GM21723 (cell line): ENCODE measurements at regions not wholly inside any gene's neighbourhood (a gene's known extent, or its start where the extent isn't known, plus 50 kb on each side); places are given as distances from the start of the nearest gene placed in this dataset.

Source experiments
- ATAC-seq: cut with Tn5 transposase; IDR thresholded peaks from one replicate; pipeline ENCODE4 v1.9.1; 2021; ENCODE audit warnings: mild to moderate bottlenecking, moderate library complexity; ENCODE audit not compliant: unreplicated experiment

DNA sequence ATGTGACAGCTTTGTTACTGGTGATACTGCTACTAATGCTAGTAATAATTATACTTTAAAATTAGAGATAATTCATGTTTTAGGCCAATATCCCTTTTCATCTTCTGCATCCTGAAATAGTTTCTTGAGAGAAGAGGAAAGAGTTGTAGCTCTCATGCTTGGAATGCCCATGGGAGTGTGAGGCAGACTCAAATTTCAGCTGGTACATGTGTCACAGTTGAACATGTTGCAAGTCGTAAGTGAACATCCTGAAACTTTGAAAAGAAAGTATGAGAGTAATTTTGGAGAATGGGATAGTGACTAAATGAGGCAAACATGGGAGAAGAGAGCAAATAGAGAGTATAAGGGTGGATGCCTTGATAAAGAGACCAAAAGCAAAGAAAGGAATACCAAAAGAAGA is 168.0 kb downstream of the TMTC3 start:
- no peak for ATAC-seq

DNA sequence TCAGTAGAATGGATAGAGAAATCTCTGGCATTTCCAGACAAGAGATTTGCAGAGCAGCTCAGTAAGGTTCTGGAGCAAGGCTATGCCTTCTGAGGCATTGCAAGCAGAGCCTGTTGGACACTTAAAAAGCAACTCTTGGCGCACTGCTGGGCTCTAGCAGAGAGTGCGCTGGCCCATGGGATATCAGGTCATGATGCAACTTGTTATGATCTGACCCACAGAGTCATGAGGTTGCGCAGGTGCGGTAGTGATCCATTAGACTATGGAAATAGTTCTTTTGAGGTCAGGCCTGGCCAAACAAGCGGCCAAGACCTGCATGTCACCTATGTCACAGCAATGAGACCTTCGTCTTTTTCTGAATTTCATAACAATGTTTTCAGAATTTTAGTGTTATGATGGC is 168.6 kb downstream of the TMTC3 start:
- no peak for ATAC-seq

DNA sequence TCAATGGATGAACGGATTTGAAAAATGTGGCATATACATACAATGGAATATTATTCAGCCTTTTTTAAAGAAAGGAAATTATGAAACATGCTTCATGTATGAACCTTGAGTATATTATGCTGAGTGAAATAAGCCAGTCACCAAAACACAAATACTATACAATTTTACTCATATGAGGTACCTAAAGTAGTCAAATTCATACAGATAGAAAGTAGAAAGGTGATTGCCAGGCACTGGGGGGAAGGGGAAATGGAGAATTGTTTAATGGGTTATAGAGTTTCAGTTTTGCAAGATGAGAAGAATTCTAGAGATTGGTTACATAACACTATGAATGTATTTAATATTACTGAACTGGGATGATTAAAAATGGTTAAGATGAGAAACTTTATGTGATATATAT is 171.4 kb downstream of the TMTC3 start:
- no peak for ATAC-seq

- no peak for ATAC-seq
Measured at GRCh38 chr12:88314706-88315105, 172.6 kb downstream of the TMTC3 start.

DNA sequence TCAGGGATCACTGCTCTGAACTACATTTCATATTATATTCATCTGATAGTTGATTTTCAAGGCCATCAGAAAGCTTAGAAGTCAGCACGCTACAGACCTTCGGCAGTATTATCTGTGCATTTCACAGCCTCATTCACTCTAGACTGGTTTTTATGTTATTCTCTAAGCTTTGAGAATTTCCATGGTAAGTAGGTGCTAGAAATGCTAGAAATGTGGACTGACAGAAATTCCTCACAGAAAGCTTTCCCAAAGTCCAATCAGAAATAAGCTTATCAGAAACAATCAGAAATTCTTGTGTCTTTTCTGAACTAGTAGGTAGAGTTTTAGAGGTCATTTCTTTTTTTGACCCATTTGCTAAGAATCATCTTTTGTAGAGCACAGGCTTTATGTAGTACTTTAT is 176.6 kb downstream of the TMTC3 start:
- no peak for ATAC-seq

DNA sequence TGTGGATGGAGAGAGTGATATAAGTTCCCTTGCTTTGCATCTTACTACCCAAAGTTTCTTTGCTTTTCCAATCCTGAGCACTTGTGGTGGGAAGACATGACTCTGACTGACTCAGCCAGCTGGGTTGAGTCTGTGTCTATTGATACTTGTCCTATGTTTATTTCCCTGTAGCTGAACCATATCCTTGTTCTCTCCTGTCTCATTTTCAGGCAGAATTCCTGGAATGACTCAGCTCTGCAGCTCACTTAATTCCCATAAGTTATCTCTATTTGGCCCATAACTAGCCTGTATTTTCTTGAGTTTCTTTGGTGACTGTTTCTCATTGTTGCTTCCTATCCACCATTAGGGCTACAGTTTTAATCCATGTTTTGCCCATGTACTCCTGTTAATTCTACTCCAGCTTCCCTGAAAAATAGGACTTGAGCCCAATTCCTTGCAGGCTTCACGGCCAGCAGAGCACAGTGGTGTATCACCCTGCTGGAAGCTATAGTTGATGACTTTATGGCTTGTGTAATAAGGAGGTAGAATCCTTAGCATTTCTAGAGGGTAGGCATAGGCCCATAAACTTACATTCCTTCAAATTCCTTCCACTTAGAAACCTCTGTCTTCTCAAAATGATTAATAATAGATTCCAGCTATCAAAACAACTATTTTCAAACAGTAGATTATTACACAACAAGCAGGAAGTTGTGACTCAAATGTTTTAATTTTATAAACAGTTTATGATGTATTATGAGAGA is 183.1 kb downstream of the TMTC3 start:
- no peak for ATAC-seq

DNA sequence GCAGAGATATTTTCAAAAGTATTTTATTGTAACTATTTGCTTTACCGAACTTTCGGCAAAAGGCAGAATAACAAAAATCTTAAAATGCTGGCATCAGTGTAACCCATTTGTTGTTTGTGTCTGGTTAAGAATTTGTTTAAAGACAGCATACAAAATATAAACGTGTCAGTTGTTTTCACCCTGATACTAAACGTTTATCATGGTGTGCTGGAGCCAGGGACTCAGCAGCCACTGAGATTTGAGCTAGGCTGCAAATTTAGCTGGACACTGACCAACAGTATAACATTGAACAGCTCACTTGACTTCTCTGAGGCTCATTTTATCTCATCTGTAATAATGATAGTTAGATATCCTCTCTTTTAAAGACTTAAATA is 183.7 kb downstream of the TMTC3 start:
- no peak for ATAC-seq

- ATAC-seq, result no peak
Measured at GRCh38 chr12:88327276-88327675, 185.2 kb downstream of the TMTC3 start.

GRCh38 chr12:88328090-88328489 is 186.0 kb downstream of the TMTC3 start:
- ATAC-seq, result no peak

DNA sequence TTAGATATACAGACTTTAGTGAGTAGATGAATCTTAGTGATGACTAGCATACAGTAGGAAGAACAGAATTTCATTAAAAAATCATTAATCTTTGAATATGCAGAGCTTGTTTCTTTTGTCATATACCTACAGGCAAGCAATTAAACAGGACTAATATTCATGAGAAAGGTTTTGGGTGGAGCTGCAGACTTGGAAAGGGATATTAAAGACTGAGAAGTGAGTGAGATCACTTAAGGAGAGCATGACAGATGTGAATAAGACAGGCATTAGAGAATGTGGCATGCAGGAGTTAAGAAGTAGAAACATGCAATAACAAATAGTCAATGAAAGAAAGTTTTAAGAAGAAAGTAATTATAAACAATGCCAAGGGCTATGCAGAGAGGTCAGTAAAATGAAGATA is 187.7 kb downstream of the TMTC3 start:
- ATAC-seq, result no peak

DNA sequence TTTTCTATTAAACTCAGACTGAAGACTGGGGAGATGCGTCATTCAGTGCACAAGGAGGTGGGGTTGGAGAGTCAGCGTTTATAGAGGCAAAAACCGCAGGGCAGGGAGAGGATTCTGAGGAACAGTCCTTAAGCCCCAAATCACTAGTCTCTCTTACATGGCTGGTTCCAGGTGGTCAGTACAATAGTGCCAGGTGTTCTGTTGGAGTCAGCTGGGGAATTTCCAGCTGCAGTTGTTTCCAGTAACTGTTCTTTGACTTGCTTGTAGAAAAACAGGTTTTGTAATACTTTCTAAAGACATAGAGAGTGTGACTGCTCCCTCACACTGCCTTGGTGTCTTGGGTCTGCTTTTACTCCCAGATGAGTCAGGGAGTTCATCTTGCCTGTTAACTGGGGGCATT is 192.2 kb downstream of the TMTC3 start:
- peak; percentile 52 for ATAC-seq

DNA sequence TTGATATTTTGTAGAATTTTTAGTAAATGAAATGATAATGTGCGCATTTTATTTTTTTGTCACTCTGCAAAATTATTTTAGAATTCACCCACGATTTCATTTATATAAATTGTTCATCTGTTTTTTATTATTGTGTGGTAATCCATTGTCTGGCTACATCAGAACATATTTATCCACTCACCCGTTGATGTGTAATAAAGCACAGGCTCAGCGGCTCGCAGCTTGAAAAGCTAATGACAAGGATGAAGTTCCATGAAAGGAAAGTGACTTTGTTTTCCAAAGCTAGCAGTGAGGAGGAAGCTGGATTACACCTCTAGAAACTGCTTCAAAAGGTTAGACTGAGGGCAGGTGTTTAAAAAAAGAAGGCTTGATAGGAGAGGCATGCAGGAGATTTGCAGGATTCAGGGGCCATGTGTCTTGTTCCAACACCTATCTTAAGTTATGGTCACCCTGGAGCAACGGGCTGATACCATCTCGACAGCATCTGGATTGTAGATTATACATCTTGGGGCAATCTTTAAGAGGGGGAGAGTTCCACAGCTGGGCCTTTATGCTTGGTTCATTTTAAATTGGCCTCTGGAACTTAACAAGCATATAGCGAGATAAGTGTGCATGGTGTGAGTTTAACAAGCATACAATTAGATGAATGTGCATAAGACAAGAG is 194.1 kb downstream of the TMTC3 start:
- ATAC-seq, result no peak

GRCh38 chr12:88338486-88338885 is 196.4 kb downstream of the TMTC3 start:
- no peak for ATAC-seq

- no peak for ATAC-seq
Measured at GRCh38 chr12:88339254-88339949, 197.3 kb downstream of the TMTC3 start.

DNA sequence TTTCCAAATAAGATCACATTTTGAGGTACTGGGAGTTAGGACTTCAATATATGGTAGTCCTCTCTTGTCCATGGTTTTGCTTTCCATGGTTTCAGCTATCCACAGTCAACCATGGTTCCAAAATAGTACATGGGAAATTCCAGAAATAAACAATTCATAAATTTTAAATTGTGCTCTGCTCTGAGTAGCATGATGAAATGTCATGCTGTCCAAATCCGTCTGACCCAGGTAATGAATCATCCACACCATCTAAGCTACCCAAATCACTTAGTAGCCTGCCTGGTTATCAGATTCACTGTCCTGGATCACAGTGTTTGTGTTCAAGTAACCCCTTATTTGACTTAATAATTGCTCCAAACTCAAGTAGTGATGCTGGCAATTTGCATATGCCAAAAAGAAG is 197.9 kb downstream of the TMTC3 start:
- no peak for ATAC-seq

- no peak for ATAC-seq
Measured at GRCh38 chr12:88342251-88342806, 200.2 kb downstream of the TMTC3 start.

GRCh38 chr12:88351146-88351545 is 209.0 kb downstream of the TMTC3 start:
- no peak for ATAC-seq

DNA sequence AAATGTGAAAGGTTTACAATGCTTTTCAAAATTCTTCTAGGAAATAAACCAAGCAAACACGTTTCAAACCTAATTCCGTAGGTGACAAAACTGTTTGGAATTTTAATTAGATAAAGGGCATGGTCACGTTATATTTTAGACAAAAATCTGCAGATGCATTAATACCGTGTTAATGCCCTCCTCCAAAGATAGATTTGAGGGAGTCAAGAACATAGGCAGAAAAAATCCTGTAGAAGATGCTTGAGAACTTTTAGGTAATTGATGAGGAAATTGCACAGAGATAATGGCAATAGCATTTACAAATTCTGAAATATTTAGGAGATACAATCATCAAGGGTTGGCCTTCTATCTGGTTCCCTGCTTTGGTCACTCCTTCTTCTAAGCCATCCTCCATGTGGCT is 212.6 kb downstream of the TMTC3 start:
- no peak for ATAC-seq

- no peak for ATAC-seq
Measured at GRCh38 chr12:88360343-88360742, 218.2 kb downstream of the TMTC3 start.

DNA sequence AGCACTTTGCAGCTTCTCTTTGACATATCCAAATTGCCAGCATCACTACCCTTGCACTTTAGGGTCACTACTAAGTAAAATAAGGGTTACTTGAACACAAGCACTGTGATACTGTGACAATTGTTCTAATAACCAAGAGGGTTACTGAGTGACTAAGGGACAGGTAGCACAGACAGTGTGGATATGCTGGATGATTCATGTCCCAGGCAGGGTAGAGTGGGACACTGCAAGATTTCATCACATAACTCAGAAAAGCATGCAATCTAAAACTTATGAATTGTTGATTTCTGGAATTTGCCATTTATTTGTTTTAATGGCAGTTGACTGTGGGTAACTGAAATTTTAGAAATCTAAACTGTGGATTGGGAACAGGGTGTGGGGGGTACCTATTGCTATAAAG is 218.8 kb downstream of the KITLG start:
- ATAC-seq, result no peak

- no peak for ATAC-seq
Measured at GRCh38 chr12:88362439-88362838, 217.8 kb downstream of the KITLG start.

DNA sequence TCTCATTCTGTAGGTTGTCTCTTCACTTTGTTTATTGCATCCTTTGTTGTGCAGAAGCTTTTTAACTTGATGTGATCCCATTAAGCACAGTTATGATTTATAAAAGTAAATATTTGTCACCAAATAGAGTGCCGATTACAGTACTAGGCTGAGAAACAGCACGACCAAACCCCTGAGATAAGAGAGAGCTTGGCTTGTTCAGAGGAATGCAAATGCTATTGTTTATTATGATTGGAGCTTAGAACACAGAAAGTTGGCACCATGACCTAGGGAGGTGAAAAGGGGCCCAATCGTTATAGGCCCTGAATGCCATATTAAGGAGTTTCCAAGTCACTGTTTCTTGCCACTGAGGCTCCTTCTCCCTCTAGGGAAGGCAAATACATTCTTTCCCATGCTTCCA is 214.9 kb downstream of the KITLG start:
- no peak for ATAC-seq
